HepG2 (cell line): ENCODE measurements at regions not wholly inside any gene's neighbourhood (a gene's known extent, or its start where the extent isn't known, plus 50 kb on each side); places are given as distances from the start of the nearest gene placed in this dataset.

ENCODE experiments used
- ATAC-seq: fragments of 200-7000 bp; cut with Tn5 transposase; 3 replicates; pipeline ENCODE4 v1.9.1; 2020; ENCODE audit warnings: mild to moderate bottlenecking, moderate library complexity
- BruUV-seq: library from RNA; stranded (reverse); fragments of 400-500 nt; replicated peaks from 2 replicates; lab custom pipeline; 2021; lab: Mats Ljungman, UMichigan
- CTCF ChIA-PET: fragments of 300-600 bp; formaldehyde crosslinking; extraction: SDS; loops from one replicate; lab custom pipeline; 2021; ENCODE audit warnings: low total read pairs, inconsistent platforms, low intra/inter-chr PET ratio; lab: Yijun Ruan, JAX
- POLR2A ChIA-PET: fragments of 350-600 bp; sonication (Branson Sonifier 250); formaldehyde crosslinking; loops from one replicate; lab custom pipeline; 2020; ENCODE audit warnings: antibody characterized with exemption, inconsistent platforms; lab: Yijun Ruan, JAX
- DNase-seq: peaks from one replicate; pipeline ENCODE4 v3.0.0-alpha.2; 2015; ENCODE audit warnings: low spot score
- FAIRE-seq: peaks from 3 replicates; lab custom pipeline; 2011; peaks lifted over from hg19 to GRCh38; lab: Jason Lieb, UNC
- H2AFZ ChIP-seq: one replicate; pipeline ENCODE4 v1.6.1; 2011; ENCODE audit warnings: low read length, inconsistent platforms
- H3K27ac ChIP-seq: fragments of 300-600 bp; 3 replicates; pipeline ENCODE4 v1.8.0; 2011; ENCODE audit warnings: mixed run types, mild to moderate bottlenecking, mixed read lengths, low read length, inconsistent platforms; ENCODE audit not compliant: insufficient read depth; ENCODE audit errors: extremely low read length
- H3K27me3 ChIP-seq, 2 experiments: fragments of 200-600 bp in 1 of 2; 2 replicates in 1 of 2; 3 replicates in 1 of 2; pipeline versions ENCODE4 v1.6.0 to v1.8.0; 2011; ENCODE audit warnings: low read length in 2 of 2, mild to moderate bottlenecking in 2 of 2, moderate library complexity in 2 of 2, inconsistent platforms in 1 of 2; ENCODE audit not compliant: insufficient read depth in 2 of 2, control insufficient read depth in 1 of 2
- H3K36me3 ChIP-seq, 2 experiments: fragments of 200-600 bp in 1 of 2; replicated peaks in 1 of 2; 2 replicates in 1 of 2; 3 replicates in 1 of 2; pipeline versions ENCODE4 v1.5.1 to v1.8.0; 2011; ENCODE audit warnings: low read length in 2 of 2, inconsistent platforms in 1 of 2; ENCODE audit not compliant: insufficient read depth in 2 of 2, control insufficient read depth in 1 of 2
- H3K4me1 ChIP-seq: 2 replicates; pipeline ENCODE4 v1.5.1; 2012; ENCODE audit warnings: low read length, inconsistent platforms; ENCODE audit not compliant: insufficient read depth
- H3K4me2 ChIP-seq: 2 replicates; pipeline ENCODE4 v1.6.0; 2011; ENCODE audit warnings: low read depth, low read length, inconsistent platforms
- H3K4me3 ChIP-seq, 3 experiments: fragments of 200-600 bp in 1 of 3; sonication (generic), shearing (Covaris generic) in 1 of 3; replicated peaks in 1 of 3; 2 replicates each; pipeline ENCODE4 v1.5.1; 2011 to 2016; ENCODE audit warnings: low read length in 3 of 3, inconsistent platforms in 2 of 3, low read depth in 2 of 3, mild to moderate bottlenecking in 2 of 3, control low read depth in 1 of 3, mixed read lengths in 1 of 3; ENCODE audit not compliant: insufficient read depth in 1 of 3
- H3K79me2 ChIP-seq: one replicate; pipeline ENCODE4 v1.6.1; 2011; ENCODE audit warnings: low read length, inconsistent platforms; ENCODE audit not compliant: insufficient read depth
- H3K9ac ChIP-seq: 2 replicates; pipeline ENCODE4 v1.6.0; 2011; ENCODE audit warnings: mild to moderate bottlenecking, low read depth, low read length, inconsistent platforms; ENCODE audit not compliant: insufficient read depth
- H3K9me3 ChIP-seq: 2 replicates; pipeline ENCODE4 v1.5.1; 2012; ENCODE audit warnings: mild to moderate bottlenecking, low read length
- H4K20me1 ChIP-seq: 2 replicates; pipeline ENCODE4 v1.6.0; 2011; ENCODE audit warnings: inconsistent platforms, mild to moderate bottlenecking, low read length, moderate library complexity; ENCODE audit not compliant: insufficient read depth
- AGO1 ChIP-seq: fragments of 200-400 bp; formaldehyde crosslinking; IDR thresholded peaks from 2 replicates; pipeline ENCODE4 v1.6.1; 2017; ENCODE audit warnings: mild to moderate bottlenecking, low read depth, low read length, moderate library complexity; ENCODE audit not compliant: poor library complexity, severe bottlenecking
- DR1 ChIP-seq: sonication (generic); formaldehyde crosslinking; IDR thresholded peaks from 2 replicates; pipeline ENCODE4 v1.8.0; 2021; ENCODE audit warnings: mild to moderate bottlenecking, missing genetic modification reagents, inconsistent platforms
- FOXA1 ChIP-seq, 2 experiments: fragments of 450-650 bp in 1 of 2; sonication (generic) in 1 of 2; formaldehyde crosslinking in 1 of 2; IDR thresholded peaks; 2 replicates each; pipeline versions ENCODE4 v1.4.0 to v1.6.1; 2016 to 2020; ENCODE audit warnings: missing genetic modification reagents in 1 of 2
- HHEX ChIP-seq: IDR thresholded peaks from 2 replicates; pipeline ENCODE4 v1.6.1; 2016; ENCODE audit warnings: control low read depth
- MAZ ChIP-seq, 2 experiments: sonication (generic) in 1 of 2; formaldehyde crosslinking in 1 of 2; IDR thresholded peaks; 2 replicates each; pipeline versions ENCODE4 v1.5.0 to v1.6.1; 2012 to 2020; ENCODE audit warnings: low read depth in 2 of 2, mild to moderate bottlenecking in 2 of 2, borderline replicate concordance in 1 of 2, improper control_type of control experiment in 1 of 2, low read length in 1 of 2, missing genetic modification reagents in 1 of 2, moderate library complexity in 1 of 2
- PITX1 ChIP-seq: sonication (generic); formaldehyde crosslinking; IDR thresholded peaks from 2 replicates; pipeline ENCODE4 v1.5.1; 2020; ENCODE audit warnings: mild to moderate bottlenecking, missing genetic modification reagents
- SSRP1 ChIP-seq: IDR thresholded peaks from 2 replicates; pipeline ENCODE4 v1.6.1; 2016; ENCODE audit warnings: control low read depth
- ZBTB38 ChIP-seq: sonication (generic); formaldehyde crosslinking; IDR thresholded peaks from 2 replicates; pipeline ENCODE4 v1.5.1; 2020; ENCODE audit warnings: mild to moderate bottlenecking, missing genetic modification reagents
- ZNF44 ChIP-seq: sonication (generic); formaldehyde crosslinking; IDR thresholded peaks from 2 replicates; pipeline ENCODE4 v1.5.1; 2020; ENCODE audit warnings: mild to moderate bottlenecking, missing genetic modification reagents
- ZNF652 ChIP-seq: IDR thresholded peaks from 2 replicates; pipeline ENCODE4 v1.6.1; 2016; ENCODE audit warnings: low read depth, borderline replicate concordance
- ZNF839 ChIP-seq: sonication (generic); formaldehyde crosslinking; IDR thresholded peaks from 2 replicates; pipeline ENCODE4 v1.4.0; 2020; ENCODE audit warnings: missing genetic modification reagents, mild to moderate bottlenecking, borderline replicate concordance
- WGBS: methylation state at CpG from one replicate; pipeline ENCODE4 v1.1.6; 2017; ENCODE audit warnings: low lambda C conversion rate; 5-methylcytosine and 5-hydroxymethylcytosine counted together
- in situ Hi-C: cut with HindIII; loops from 2 replicates; pipeline ENCODE4 v1.10.0; 2017; ENCODE audit warnings: low pct_unique_long_range_greater_than_20kb; ENCODE audit not compliant: extremely low pct_ligation_motif_present
- intact Hi-C: fragments of 100-400 bp; cut with micrococcal nuclease; formaldehyde crosslinking; loops from one replicate; pipeline ENCODE4 v1.10.0; 2022; ENCODE audit not compliant: unreplicated experiment

- intact Hi-C loops, result no loop called here
- no peak overlapping the region for H3K27ac ChIP-seq
- DNase-seq, result no peak
- no peaks in the 10 kb centered on the region for H3K79me2 ChIP-seq
- no TSS peak for BruUV-seq
- H3K36me3 ChIP-seq, result no peaks in the 10 kb centered on the region
- no peak overlapping the region for H3K4me3 ChIP-seq
- no peak for ATAC-seq
- no peak for TF ChIP-seq DR1 (CRISPR knock-in tag)
- no peak for TF ChIP-seq ZBTB38 (CRISPR knock-in tag)
- no peak for TF ChIP-seq ZNF839 (CRISPR knock-in tag)
- TF ChIP-seq FOXA1 (IDR thresholded peaks at IDR 0.05), result no peak
- TF ChIP-seq FOXA1 (CRISPR knock-in tag; IDR thresholded peaks at IDR 0.05), result no peak
- TF ChIP-seq HHEX (CRISPR knock-in tag), result no peak
- TF ChIP-seq AGO1, result no peak
- TF ChIP-seq ZNF44 (CRISPR knock-in tag), result no peak
- no peak for TF ChIP-seq PITX1 (CRISPR knock-in tag)
- no peak for TF ChIP-seq ZNF652 (CRISPR knock-in tag)
- TF ChIP-seq SSRP1 (CRISPR knock-in tag), result no peak
- TF ChIP-seq MAZ (IDR thresholded peaks at IDR 0.05; ENCODE audit: borderline replicate concordance, low read depth, low read length), result no peak
- no peak for TF ChIP-seq MAZ (CRISPR knock-in tag; IDR thresholded peaks at IDR 0.05; ENCODE audit: low read depth)
- H3K27me3 ChIP-seq, result peaks cover 0 to 4% of the 10 kb centered on the region in 2 experiments; a peak in 1 of 5 replicates
- peaks cover 9% of the 10 kb centered on the region for H3K4me1 ChIP-seq
- H3K9ac ChIP-seq, result no peak overlapping the region
- 75% methylated on average over 6 of the region's 6 CpGs for WGBS
- no peaks in the 10 kb centered on the region for H4K20me1 ChIP-seq
- POLR2A ChIA-PET, result no interaction called here
- H2AFZ ChIP-seq, result no peak overlapping the region
- no peaks in the 10 kb centered on the region for H3K9me3 ChIP-seq
- in situ Hi-C loops, result no loop called here
- H3K4me2 ChIP-seq, result no peak overlapping the region
- FAIRE-seq, result no peak
- CTCF ChIA-PET, result no interaction called here
Observed at GRCh38 chr3:159817126-159817525, 171.5 kb upstream of the IL12A start.
